NCI-H82 treated with DMSO at 0.1 percent for 48 hours (cell line): ENCODE measurements at regions not wholly inside any gene's neighbourhood (a gene's known extent, or its start where the extent isn't known, plus 50 kb on each side); places are given as distances from the start of the nearest gene placed in this dataset.

Experiments
- DNase-seq: peaks from one replicate; lab custom pipeline; 2025; ENCODE audit not compliant: unreplicated experiment; lab: John Stamatoyannopoulos, UW

- DNase-seq = peak; percentile 67
These were observed 164.3 kb upstream of the MLN start for GRCh38 chr6:33967966-33968724.

- no peak for DNase-seq
These were observed 163.5 kb upstream of the MLN start for GRCh38 chr6:33967265-33967767.

GRCh38 chr6:33966536-33966935 is 162.7 kb upstream of the MLN start:
- no peak for DNase-seq

- DNase-seq = no peak
These were observed 162.0 kb upstream of the MLN start for GRCh38 chr6:33965766-33966165.

- DNase-seq = no peak
These were observed 160.6 kb upstream of the MLN start for GRCh38 chr6:33964387-33964786.

GRCh38 chr6:33963136-33963750 is 159.4 kb upstream of the MLN start:
- no peak for DNase-seq

- DNase-seq = no peak
These were observed 158.6 kb upstream of the MLN start for GRCh38 chr6:33962246-33963027.

GRCh38 chr6:33961691-33962090 is 157.9 kb upstream of the MLN start:
- DNase-seq = no peak

GRCh38 chr6:33960345-33961313 is 156.8 kb upstream of the MLN start:
- DNase-seq = no peak

GRCh38 chr6:33959661-33960344 is 156.0 kb upstream of the MLN start:
- DNase-seq = no peak

GRCh38 chr6:33959329-33959651 is 155.5 kb upstream of the MLN start:
- DNase-seq = no peak

GRCh38 chr6:33958526-33959328 is 154.9 kb upstream of the MLN start:
- DNase-seq = peak; percentile 46

GRCh38 chr6:33957892-33958525 is 154.2 kb upstream of the MLN start:
- DNase-seq = no peak

GRCh38 chr6:33957131-33957891 is 153.5 kb upstream of the MLN start:
- no peak for DNase-seq

- DNase-seq = no peak
These were observed 152.4 kb upstream of the MLN start for GRCh38 chr6:33956206-33956605.

GRCh38 chr6:33955566-33955965 is 151.8 kb upstream of the MLN start:
- no peak for DNase-seq

GRCh38 chr6:33954453-33954852 is 150.7 kb upstream of the MLN start:
- no peak for DNase-seq

- no peak for DNase-seq
These were observed 149.4 kb upstream of the MLN start for GRCh38 chr6:33953171-33953570.
